ENCODE measurements at regions not wholly inside any gene's neighbourhood (a gene's known extent, or its start where the extent isn't known, plus 50 kb on each side); places are given as distances from the start of the nearest gene placed in this dataset.

DNA sequence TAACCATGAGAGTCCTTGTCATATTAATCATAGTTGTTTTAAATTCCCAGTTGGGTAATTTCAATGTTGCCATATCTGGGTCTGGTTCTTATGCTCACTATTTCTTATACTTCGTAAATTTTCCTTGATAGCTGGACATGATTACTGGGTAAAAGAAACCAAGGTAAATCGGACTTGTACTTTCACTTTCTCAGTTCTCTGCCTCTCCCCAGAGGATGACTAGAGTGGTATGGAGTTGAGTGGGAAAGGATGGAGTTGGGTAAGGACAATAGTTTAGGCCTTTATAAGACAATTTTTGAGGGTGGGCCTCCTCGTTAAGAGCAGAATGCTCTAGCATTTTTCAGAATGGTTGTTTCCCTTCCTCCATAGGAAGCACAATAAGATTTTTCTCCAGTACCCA, 106.1 kb downstream of the CRPPA start:
- no peak for TF ChIP-seq POLR2A (IDR thresholded peaks at IDR 0.05; ENCODE audit: low read length)
- TF ChIP-seq GATA1 (IDR thresholded peaks at IDR 0.05; ENCODE audit: low read depth, low read length): no peak
